ENCODE measurements at regions not wholly inside any gene's neighbourhood (a gene's known extent, or its start where the extent isn't known, plus 50 kb on each side); places are given as distances from the start of the nearest gene placed in this dataset.
"Not testable (repeated sequence)": the region's sequence is repeated elsewhere in the genome, so short reads cannot be mapped to it uniquely, and the experiment has no call there.

- DNase-seq, result no peak
These were observed 217.4 kb upstream of the GIMD1 start for GRCh38 chr4:106585915-106586349.

- DNase-seq, result no peak
These were observed 215.9 kb upstream of the GIMD1 start for GRCh38 chr4:106584337-106584989.

- DNase-seq, result no peak
These were observed 215.0 kb upstream of the GIMD1 start for GRCh38 chr4:106583567-106583966.

- DNase-seq, result no peak
These were observed 214.5 kb upstream of the GIMD1 start for GRCh38 chr4:106583108-106583507.

GRCh38 chr4:106582103-106582502 lies 213.5 kb upstream of the GIMD1 start:
- DNase-seq, result no peak

GRCh38 chr4:106579236-106579635 lies 210.7 kb upstream of the GIMD1 start:
- no peak for DNase-seq

- DNase-seq, result no peak
These were observed 200.8 kb upstream of the GIMD1 start for GRCh38 chr4:106569146-106570031.

- DNase-seq, result no peak
These were observed 197.1 kb upstream of the GIMD1 start for GRCh38 chr4:106565727-106566126.

- not testable (repeated sequence) for DNase-seq
These were observed 195.1 kb upstream of the GIMD1 start for GRCh38 chr4:106563637-106564036.

- no peak for DNase-seq
These were observed 183.1 kb upstream of the GIMD1 start for GRCh38 chr4:106551724-106552123.

GRCh38 chr4:106548446-106549044 lies 180.0 kb upstream of the GIMD1 start:
- DNase-seq, result no peak

- no peak for DNase-seq
These were observed 177.8 kb upstream of the GIMD1 start for GRCh38 chr4:106546370-106546769.

GRCh38 chr4:106542609-106543008 lies 174.0 kb upstream of the GIMD1 start:
- not testable (repeated sequence) for DNase-seq

- no peak for DNase-seq
These were observed 172.7 kb upstream of the GIMD1 start for GRCh38 chr4:106541253-106541652.

- DNase-seq, result no peak
These were observed 162.2 kb upstream of the GIMD1 start for GRCh38 chr4:106530821-106531220.

GRCh38 chr4:106530024-106530361 lies 161.4 kb upstream of the GIMD1 start:
- no peak for DNase-seq

GRCh38 chr4:106529348-106530023 lies 160.9 kb upstream of the GIMD1 start:
- DNase-seq, result no peak

- no peak for DNase-seq
These were observed 158.7 kb upstream of the GIMD1 start for GRCh38 chr4:106527316-106527715.

- DNase-seq, result not testable (repeated sequence)
These were observed 156.8 kb upstream of the GIMD1 start for GRCh38 chr4:106525425-106525824.

GRCh38 chr4:106524772-106525171 lies 156.2 kb upstream of the GIMD1 start:
- not testable (repeated sequence) for DNase-seq

GRCh38 chr4:106522839-106523238 lies 154.3 kb upstream of the GIMD1 start:
- no peak for DNase-seq

- DNase-seq, result no peak
These were observed 144.1 kb upstream of the GIMD1 start for GRCh38 chr4:106512706-106513105.

GRCh38 chr4:106507440-106507839 lies 138.9 kb upstream of the GIMD1 start:
- DNase-seq, result no peak
